GM06990 (cell line): ENCODE measurements at regions not wholly inside any gene's neighbourhood (a gene's known extent, or its start where the extent isn't known, plus 50 kb on each side); places are given as distances from the start of the nearest gene placed in this dataset.

Experiments
- DNase-seq: peaks from one replicate; pipeline ENCODE4 v3.0.0-alpha.2; 2011; ENCODE audit not compliant: insufficient read length; ENCODE audit errors: extremely low read depth
- H3K27me3 ChIP-seq: replicated peaks from 2 replicates; pipeline ENCODE4 v1.6.0; 2011; ENCODE audit warnings: low read length; ENCODE audit not compliant: control insufficient read depth, insufficient read depth
- H3K36me3 ChIP-seq: 2 replicates; pipeline ENCODE4 v1.5.1; 2011; ENCODE audit warnings: low read length; ENCODE audit not compliant: control insufficient read depth, insufficient read depth
- H3K4me3 ChIP-seq: replicated peaks from 2 replicates; pipeline ENCODE4 v1.5.1; 2011; ENCODE audit warnings: low read depth, mild to moderate bottlenecking, control low read depth, low read length
- TF ChIP-seq, protein P1 (sequence below): IDR thresholded peaks from 2 replicates; pipeline ENCODE4 v1.5.1; 2011; ENCODE audit warnings: low read length, control low read depth, mild to moderate bottlenecking, inconsistent platforms; ENCODE audit not compliant: insufficient read depth, poor library complexity, severe bottlenecking

DNA sequence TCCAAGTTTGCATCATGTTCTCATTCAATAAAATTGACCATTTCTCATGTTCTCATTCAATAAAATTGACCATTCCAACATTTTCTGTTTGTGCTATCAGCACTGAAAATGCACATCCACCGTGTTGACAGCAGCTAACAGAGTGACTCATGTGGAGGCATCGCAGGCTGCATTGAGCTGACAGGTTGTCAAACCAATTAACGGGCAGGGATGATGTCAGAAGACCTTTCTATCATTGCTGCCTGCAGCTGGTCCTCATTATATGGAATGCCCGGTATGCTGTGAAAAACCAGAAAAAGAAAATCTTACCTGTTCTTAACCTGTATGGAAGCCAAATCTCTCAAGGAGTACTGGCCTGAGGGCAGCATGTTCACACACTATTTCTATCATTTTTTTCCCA is 202.0 kb downstream of the SMIM20 start:
- DNase-seq, result no peak
- TF ChIP-seq, protein P1, sequence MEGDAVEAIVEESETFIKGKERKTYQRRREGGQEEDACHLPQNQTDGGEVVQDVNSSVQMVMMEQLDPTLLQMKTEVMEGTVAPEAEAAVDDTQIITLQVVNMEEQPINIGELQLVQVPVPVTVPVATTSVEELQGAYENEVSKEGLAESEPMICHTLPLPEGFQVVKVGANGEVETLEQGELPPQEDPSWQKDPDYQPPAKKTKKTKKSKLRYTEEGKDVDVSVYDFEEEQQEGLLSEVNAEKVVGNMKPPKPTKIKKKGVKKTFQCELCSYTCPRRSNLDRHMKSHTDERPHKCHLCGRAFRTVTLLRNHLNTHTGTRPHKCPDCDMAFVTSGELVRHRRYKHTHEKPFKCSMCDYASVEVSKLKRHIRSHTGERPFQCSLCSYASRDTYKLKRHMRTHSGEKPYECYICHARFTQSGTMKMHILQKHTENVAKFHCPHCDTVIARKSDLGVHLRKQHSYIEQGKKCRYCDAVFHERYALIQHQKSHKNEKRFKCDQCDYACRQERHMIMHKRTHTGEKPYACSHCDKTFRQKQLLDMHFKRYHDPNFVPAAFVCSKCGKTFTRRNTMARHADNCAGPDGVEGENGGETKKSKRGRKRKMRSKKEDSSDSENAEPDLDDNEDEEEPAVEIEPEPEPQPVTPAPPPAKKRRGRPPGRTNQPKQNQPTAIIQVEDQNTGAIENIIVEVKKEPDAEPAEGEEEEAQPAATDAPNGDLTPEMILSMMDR, result no peak
- H3K4me3 ChIP-seq, result no peak overlapping the region

GRCh38 chr4:26120098-26120825 is 200.6 kb upstream of the RBPJ start:
- H3K36me3 ChIP-seq, result no peaks in the 10 kb centered on the region
- no peak for DNase-seq
- no peaks in the 10 kb centered on the region; the same call in 1 of the 2 replicates for H3K27me3 ChIP-seq
- no peak overlapping the region for H3K4me3 ChIP-seq
- TF ChIP-seq, protein P1, result no peak

More for the DNA sequence above, 202.0 kb downstream of the SMIM20 start:
- no peaks in the 10 kb centered on the region; the same call in 1 of the 2 replicates for H3K27me3 ChIP-seq
- no peaks in the 10 kb centered on the region for H3K36me3 ChIP-seq

GRCh38 chr4:26122690-26123089 is 198.1 kb upstream of the RBPJ start:
- no peak for DNase-seq
- TF ChIP-seq, protein P1, result no peak
- H3K36me3 ChIP-seq, result no peaks in the 10 kb centered on the region
- H3K4me3 ChIP-seq, result no peak overlapping the region
- no peaks in the 10 kb centered on the region for H3K27me3 ChIP-seq

GRCh38 chr4:26124753-26125321 is 196.0 kb upstream of the RBPJ start:
- TF ChIP-seq, protein P1, result no peak
- H3K4me3 ChIP-seq, result no peak overlapping the region
- H3K27me3 ChIP-seq, result no peaks in the 10 kb centered on the region
- H3K36me3 ChIP-seq, result no peaks in the 10 kb centered on the region
- no peak for DNase-seq

GRCh38 chr4:26126143-26126718 is 194.6 kb upstream of the RBPJ start:
- TF ChIP-seq, protein P1, result no peak
- no peaks in the 10 kb centered on the region for H3K36me3 ChIP-seq
- H3K27me3 ChIP-seq, result no peaks in the 10 kb centered on the region
- no peak overlapping the region for H3K4me3 ChIP-seq
- DNase-seq, result peak; percentile 31
